ENCODE measurements at regions not wholly inside any gene's neighbourhood (a gene's known extent, or its start where the extent isn't known, plus 50 kb on each side); places are given as distances from the start of the nearest gene placed in this dataset.

DNA sequence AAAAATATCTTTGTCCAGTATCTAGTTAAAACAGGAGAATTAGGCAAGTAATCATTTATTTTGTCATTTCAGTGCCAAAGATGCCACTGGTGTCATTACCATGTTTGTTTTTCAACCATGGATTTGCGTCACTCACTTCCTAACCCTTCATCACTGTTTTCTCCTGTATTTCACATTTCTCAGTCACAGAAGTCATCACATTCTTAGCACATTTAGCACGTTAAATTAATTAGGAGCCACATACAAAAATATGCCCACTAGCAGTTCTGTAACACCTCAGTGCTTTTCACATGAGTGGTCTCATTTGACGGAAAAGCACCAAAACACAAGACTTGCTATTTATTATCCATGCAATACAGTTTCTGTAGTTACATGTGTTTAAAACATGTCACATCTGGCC is 546.0 kb downstream of the METTL15 start (continued):
- TF ChIP-seq, protein P1, sequence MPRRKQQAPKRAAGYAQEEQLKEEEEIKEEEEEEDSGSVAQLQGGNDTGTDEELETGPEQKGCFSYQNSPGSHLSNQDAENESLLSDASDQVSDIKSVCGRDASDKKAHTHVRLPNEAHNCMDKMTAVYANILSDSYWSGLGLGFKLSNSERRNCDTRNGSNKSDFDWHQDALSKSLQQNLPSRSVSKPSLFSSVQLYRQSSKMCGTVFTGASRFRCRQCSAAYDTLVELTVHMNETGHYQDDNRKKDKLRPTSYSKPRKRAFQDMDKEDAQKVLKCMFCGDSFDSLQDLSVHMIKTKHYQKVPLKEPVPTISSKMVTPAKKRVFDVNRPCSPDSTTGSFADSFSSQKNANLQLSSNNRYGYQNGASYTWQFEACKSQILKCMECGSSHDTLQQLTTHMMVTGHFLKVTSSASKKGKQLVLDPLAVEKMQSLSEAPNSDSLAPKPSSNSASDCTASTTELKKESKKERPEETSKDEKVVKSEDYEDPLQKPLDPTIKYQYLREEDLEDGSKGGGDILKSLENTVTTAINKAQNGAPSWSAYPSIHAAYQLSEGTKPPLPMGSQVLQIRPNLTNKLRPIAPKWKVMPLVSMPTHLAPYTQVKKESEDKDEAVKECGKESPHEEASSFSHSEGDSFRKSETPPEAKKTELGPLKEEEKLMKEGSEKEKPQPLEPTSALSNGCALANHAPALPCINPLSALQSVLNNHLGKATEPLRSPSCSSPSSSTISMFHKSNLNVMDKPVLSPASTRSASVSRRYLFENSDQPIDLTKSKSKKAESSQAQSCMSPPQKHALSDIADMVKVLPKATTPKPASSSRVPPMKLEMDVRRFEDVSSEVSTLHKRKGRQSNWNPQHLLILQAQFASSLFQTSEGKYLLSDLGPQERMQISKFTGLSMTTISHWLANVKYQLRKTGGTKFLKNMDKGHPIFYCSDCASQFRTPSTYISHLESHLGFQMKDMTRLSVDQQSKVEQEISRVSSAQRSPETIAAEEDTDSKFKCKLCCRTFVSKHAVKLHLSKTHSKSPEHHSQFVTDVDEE (CRISPR knock-in tag; IDR thresholded peaks at IDR 0.05), result no peak

DNA sequence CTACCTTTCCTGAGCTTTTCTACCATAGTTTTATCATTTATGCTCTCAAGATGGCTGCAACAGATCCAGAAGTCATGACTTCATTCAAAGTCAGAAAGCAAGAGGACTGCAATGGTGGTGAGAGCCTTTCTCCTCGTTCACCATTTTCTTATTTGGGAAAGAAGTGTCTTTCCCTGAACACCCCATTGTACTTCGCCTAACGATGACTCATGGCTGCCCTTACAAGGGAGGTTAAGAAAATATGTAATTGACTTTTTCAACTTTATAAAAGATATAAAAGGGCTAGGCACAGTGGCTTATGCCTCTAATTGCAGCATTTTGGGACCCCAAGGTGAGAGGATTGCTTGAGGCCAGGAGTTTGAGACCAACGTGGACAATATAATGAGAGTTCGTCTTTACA is 541.7 kb downstream of the METTL15 start:
- no peak for TF ChIP-seq ARNTL (CRISPR knock-in tag; IDR thresholded peaks at IDR 0.05; ENCODE audit: borderline replicate concordance, low read depth)
- no peak for TF ChIP-seq ISL1 (CRISPR knock-in tag; IDR thresholded peaks at IDR 0.05)
- TF ChIP-seq POU6F1 (CRISPR knock-in tag; IDR thresholded peaks at IDR 0.05; ENCODE audit: borderline replicate concordance, low read depth), result no peak
- no peak for TF ChIP-seq PPARA (CRISPR knock-in tag; IDR thresholded peaks at IDR 0.05; ENCODE audit: borderline replicate concordance)
- TF ChIP-seq ZNF8 (CRISPR knock-in tag; IDR thresholded peaks at IDR 0.05), result no peak
- no peak for TF ChIP-seq BACH2 (CRISPR knock-in tag; IDR thresholded peaks at IDR 0.05; ENCODE audit: borderline replicate concordance)
- no peak for TF ChIP-seq GLIS3 (CRISPR knock-in tag; IDR thresholded peaks at IDR 0.05)
- no peak for TF ChIP-seq ZNF565 (CRISPR knock-in tag; conservative IDR thresholded peaks at IDR 0.05; ENCODE audit: low read depth)
- TF ChIP-seq SNAI2 (CRISPR knock-in tag; IDR thresholded peaks at IDR 0.05), result no peak

GRCh38 chr11:28636566-28636965 is 528.4 kb downstream of the METTL15 start:
- no peak for ATAC-seq
- TF ChIP-seq SNAI2 (CRISPR knock-in tag; IDR thresholded peaks at IDR 0.05) (no peak), TOX (CRISPR knock-in tag; IDR thresholded peaks at IDR 0.05; ENCODE audit: borderline replicate concordance) (no peak), GLIS3 (CRISPR knock-in tag; IDR thresholded peaks at IDR 0.05) (no peak), ZFP3 (CRISPR knock-in tag; IDR thresholded peaks at IDR 0.05) (no peak), CSDC2 (CRISPR knock-in tag; IDR thresholded peaks at IDR 0.05) (no peak), PPARA (CRISPR knock-in tag; IDR thresholded peaks at IDR 0.05; ENCODE audit: borderline replicate concordance) (no peak), CSRNP3 (CRISPR knock-in tag; IDR thresholded peaks at IDR 0.05) (no peak), POU6F1 (CRISPR knock-in tag; IDR thresholded peaks at IDR 0.05; ENCODE audit: borderline replicate concordance, low read depth) (no peak), ZC3H10 (CRISPR knock-in tag; IDR thresholded peaks at IDR 0.05) (no peak), ARNTL (CRISPR knock-in tag; IDR thresholded peaks at IDR 0.05; ENCODE audit: borderline replicate concordance, low read depth) (no peak), OSR1 (CRISPR knock-in tag; IDR thresholded peaks at IDR 0.05) (no peak), ESRRG (CRISPR knock-in tag; IDR thresholded peaks at IDR 0.05) (no peak), ZNF8 (CRISPR knock-in tag; IDR thresholded peaks at IDR 0.05) (no peak), ZFP30 (CRISPR knock-in tag; IDR thresholded peaks at IDR 0.05) (no peak), ZNF70 (CRISPR knock-in tag; IDR thresholded peaks at IDR 0.05) (no peak), TCF4 (CRISPR knock-in tag; IDR thresholded peaks at IDR 0.05; ENCODE audit: borderline replicate concordance) (no peak), ZNF565 (CRISPR knock-in tag; conservative IDR thresholded peaks at IDR 0.05; ENCODE audit: low read depth) (no peak)

More for the DNA sequence above, 541.7 kb downstream of the METTL15 start:
- no peak for ATAC-seq

DNA sequence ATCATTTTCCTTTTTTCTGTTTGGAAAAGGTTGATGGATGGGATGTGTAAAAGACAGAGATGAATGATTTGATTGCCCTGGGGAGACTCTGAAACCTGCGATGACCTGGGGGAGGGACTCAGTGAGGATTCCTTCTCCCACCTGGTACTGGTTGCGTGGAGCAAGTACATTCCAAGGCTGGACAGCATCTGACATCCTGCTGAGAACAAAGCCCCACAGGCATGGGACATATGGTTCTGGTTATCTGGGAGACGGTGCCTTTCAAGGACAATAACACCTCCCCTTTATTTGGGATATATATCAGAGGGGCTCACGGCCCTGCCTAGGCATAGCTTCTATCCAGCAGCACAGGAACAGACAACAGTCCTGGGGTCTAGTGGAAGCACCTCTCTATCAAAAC is 527.8 kb downstream of the METTL15 start:
- TF ChIP-seq ISL1 (CRISPR knock-in tag; IDR thresholded peaks at IDR 0.05) (no peak), CSRNP3 (CRISPR knock-in tag; IDR thresholded peaks at IDR 0.05) (no peak), ZNF8 (CRISPR knock-in tag; IDR thresholded peaks at IDR 0.05) (no peak), SNAI2 (CRISPR knock-in tag; IDR thresholded peaks at IDR 0.05) (no peak), ESRRG (CRISPR knock-in tag; IDR thresholded peaks at IDR 0.05) (no peak), ZC3H10 (CRISPR knock-in tag; IDR thresholded peaks at IDR 0.05) (no peak), ZFP30 (CRISPR knock-in tag; IDR thresholded peaks at IDR 0.05) (no peak), ZNF70 (CRISPR knock-in tag; IDR thresholded peaks at IDR 0.05) (no peak)
- peak; percentile 57 for ATAC-seq
